GM19324 (cell line): ENCODE measurements at regions not wholly inside any gene's neighbourhood (a gene's known extent, or its start where the extent isn't known, plus 50 kb on each side); places are given as distances from the start of the nearest gene placed in this dataset.
"Not testable (repeated sequence)": the region's sequence is repeated elsewhere in the genome, so short reads cannot be mapped to it uniquely, and the experiment has no call there.

Experiments
- ATAC-seq: cut with Tn5 transposase; IDR thresholded peaks from one replicate; pipeline ENCODE4 v1.9.1; 2021; ENCODE audit warnings: mild to moderate bottlenecking, moderate library complexity; ENCODE audit not compliant: unreplicated experiment, low FRiP score

DNA sequence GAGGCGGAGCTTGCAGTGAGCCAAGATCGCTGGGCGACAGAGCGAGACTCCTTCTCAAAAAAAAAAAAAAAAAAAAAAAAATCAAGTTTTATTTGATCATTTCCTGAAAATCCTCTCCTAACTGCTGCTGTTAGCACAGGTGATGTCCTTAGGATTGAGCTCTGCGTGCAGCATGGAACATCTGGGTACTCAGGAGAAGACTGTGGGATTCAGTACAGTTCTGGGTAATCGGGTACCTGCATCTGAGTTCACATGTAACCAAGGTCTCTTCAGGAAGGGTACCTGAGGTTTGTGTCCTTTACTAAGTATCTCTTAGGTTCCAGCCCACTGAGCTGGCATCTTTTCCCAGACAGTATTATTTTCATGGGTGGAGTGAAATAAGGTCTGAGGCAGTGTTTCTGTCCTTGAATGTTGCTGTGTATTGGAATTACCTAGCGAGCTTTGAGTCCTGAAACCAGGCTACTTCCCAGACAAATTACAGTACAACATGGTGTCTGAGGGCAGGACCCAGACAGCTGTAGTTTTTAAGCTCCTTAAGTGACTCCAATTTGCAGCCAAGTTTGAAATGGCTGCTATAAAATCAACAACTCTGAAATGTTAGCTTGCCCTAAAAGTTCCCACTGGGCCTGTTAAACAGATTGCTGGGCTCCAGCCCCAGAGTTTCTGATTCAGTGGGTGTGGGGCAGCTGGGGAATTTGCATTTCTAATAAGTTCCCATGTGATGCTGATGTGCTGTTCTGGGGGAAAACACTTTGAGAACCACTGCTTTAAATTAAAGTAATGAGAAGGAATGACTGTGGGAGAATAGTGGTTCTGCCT is 120.5 kb downstream of the PMAIP1 start:
- ATAC-seq, result no peak

DNA sequence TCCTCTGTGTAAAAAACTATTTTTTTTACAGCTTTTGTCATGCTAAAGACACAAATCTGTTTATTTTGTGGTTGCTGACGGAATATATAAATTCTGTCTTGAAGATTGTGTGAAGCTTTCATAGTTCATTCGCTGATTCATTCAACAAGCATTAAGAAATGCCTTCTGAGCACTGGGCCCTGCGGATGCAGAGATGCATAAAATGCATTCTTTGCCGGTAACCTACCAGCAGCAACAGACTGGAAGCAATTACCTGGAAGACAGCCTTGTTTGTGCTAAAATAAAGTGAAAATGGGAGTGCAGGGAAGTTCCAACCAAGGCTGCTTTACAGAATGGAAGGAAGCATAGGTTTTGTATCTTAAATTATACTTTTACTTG is 119.7 kb downstream of the PMAIP1 start:
- no peak for ATAC-seq

GRCh38 chr18:60018618-60019462 is 119.0 kb downstream of the PMAIP1 start:
- no peak for ATAC-seq

GRCh38 chr18:60018134-60018533 is 118.3 kb downstream of the PMAIP1 start:
- ATAC-seq, result not testable (repeated sequence)

DNA sequence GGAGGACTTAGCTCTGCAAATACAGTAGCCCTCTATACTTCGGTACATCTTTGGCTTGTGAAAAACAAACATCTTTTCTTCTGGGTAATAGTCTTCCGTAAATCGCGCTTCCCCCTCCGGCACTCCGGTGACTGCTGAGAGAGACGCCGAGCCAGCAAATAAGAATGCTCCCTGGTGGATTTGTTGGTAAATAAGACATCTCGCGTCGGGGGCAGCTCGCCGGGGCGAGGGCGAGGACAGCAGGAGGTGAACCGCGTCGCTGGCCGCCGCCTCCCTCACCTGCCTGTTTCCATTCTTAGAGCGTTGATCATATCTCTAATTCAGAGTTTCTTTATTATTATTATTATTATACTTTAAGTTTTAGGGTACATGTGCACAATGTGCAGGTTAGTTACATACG is 117.6 kb downstream of the PMAIP1 start:
- no peak for ATAC-seq

DNA sequence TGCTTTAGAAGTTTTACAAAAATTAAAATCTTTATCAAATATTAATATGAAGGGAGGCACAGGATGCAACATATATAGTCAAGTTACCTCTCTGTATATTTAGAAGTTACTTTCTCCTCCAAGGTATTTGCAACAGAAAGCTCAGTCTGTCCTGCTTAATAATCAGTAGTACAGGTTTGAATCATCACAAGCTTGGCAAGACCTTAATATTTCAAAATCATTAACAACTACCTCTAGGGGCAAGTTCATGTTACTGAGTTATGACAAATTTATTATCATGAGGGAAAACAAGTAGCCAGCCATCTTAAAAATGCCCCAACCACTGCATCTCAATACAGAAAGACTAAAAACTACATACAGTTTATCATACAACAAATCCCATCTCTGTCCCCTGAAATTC is 116.0 kb downstream of the PMAIP1 start:
- not testable (repeated sequence) for ATAC-seq

DNA sequence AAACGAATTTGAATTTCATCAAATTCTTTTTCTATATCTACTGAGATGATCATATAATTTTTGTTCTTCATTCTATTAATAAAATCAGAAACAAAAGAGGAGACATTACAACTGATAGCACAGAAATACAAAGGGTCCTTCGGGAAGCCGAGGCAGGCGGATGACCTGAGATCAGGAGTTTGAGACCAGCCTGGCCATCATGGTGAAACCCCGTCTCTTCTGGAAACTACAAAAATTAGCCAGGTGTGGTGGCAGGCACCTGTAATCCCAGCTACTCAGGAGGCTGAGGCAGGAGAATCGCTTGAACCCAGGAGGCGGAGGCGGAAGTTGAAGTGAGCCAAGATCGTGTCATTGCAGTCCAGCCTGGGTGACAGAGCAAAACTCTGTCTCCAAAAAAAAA is 113.4 kb downstream of the PMAIP1 start:
- ATAC-seq, result not testable (repeated sequence)

- no peak for ATAC-seq
Measured at GRCh38 chr18:60010984-60011383, 111.2 kb downstream of the PMAIP1 start.

GRCh38 chr18:60010513-60010912 is 110.7 kb downstream of the PMAIP1 start:
- ATAC-seq, result no peak

GRCh38 chr18:60007661-60008060 is 107.9 kb downstream of the PMAIP1 start:
- no peak for ATAC-seq

DNA sequence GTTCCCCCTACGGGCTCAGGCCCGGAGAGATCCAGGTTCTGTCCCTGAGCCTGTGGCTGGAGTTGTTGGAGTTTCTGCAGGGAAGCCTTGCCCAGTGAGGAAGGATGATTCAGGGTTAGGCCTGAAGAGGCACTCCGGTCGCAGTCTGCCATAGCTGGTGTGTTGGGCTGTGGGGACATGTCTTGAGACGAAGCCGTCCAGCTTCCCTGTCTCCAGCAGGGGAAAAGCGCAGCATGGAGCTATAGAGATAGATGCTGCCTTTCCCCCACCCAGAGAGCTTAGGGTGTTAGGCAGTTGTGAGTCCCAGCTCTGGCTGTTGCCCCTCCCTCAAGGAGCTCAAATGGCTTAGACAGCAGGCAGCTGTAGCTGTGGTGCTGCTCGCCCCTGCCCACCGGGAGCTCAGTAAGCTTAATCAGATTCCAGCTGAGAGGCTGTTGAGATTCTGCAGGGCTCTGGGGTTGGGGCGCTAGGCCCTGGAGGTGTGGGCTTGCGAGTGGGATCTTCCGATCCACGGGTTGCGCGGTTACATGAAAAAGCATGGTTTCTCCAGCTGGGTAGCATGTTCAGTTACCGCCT is 103.9 kb downstream of the PMAIP1 start:
- no peak for ATAC-seq

GRCh38 chr18:59996370-59996966 is 96.7 kb downstream of the PMAIP1 start:
- no peak for ATAC-seq

DNA sequence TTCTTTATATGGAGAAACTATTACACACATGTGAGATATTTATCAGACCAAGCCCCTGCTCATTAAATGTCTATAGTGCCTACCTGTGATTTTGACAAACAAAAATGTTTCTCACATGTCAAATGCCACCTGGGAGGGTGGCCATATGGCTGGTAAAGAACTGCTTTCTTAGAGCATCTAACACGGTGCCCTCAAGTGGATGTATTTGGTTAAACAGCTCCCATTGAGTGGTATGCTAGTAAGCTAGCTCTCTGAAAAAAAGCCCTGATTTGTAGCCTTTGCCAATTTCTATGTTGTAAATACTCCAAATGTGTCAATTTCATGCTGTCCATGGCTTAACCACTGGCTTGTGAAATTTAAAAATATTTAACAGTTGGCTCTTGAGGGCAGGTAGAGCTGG is 94.6 kb downstream of the PMAIP1 start:
- ATAC-seq, result no peak

DNA sequence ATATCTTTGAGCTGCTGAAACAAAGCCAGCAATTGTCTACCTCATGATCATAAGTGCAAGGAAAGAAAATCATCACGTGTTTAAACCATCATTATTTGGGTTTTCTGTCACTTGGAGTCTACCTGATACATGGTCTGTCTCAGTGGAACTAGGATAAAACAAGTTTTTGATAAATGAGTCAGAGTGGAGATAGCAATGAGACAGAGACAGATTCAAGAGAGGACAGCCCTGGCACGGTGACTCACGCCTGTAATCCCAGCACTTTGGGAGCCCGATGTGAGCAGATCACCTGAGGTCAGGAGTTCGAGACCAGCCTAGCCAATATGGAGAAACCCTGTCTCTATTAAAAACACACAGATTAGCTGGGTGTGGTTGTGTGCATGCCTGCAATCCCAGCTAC is 93.8 kb downstream of the PMAIP1 start:
- ATAC-seq, result no peak

- no peak for ATAC-seq
Measured at GRCh38 chr18:59990121-59990823, 90.5 kb downstream of the PMAIP1 start.

DNA sequence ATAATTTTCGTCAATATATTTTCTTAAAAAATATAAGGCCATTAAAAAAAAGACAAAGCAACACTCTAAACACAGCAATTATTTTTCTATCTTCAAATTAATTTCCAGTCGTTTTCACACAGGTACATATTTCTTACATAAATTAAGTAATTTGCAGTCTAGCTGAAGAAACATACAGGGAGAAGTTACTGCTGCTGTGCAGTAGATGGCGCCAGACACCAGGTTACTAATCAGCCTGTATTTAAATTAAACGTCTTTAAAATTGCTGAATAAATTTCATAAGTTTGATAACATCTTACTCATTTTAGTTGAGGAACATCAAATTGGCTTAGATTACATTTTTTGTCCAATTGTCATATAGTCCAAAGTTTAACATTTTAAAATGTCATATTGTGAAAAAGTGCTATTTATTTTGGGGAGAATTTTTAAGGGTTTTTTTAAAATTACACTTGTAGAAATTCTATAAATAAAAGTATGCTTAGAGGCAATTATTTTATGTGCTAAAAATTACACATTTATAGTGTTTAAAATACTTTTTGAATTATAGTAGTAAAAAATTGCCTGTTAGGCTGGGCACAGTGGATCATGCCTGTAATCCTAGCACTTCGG is 88.4 kb downstream of the PMAIP1 start:
- no peak for ATAC-seq

GRCh38 chr18:59987102-59987501 is 87.3 kb downstream of the PMAIP1 start:
- no peak for ATAC-seq

- no peak for ATAC-seq
Measured at GRCh38 chr18:59986139-59986538, 86.3 kb downstream of the PMAIP1 start.

DNA sequence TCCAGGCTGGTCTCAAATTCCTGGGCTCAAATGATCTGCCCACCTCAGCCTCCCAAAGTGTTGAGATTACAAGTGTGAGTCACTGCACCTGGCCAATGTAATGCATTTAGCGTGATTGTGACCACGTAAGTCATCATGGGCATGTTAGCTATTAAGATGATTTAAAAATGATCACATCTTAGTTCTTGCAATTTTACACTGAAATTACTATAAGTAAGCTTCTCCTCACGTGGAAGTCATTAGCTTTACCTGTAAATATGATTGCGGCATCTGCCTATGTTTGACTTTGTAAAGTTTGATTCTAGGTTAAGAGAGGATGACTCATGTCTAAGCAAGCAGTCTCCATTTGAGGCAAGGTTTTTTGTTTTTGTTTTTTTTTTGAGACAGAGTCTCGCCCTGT is 85.5 kb downstream of the PMAIP1 start:
- ATAC-seq, result no peak

- ATAC-seq, result no peak
Measured at GRCh38 chr18:59983506-59983905, 83.7 kb downstream of the PMAIP1 start.
